C4-2B (cell line): ENCODE measurements at regions not wholly inside any gene's neighbourhood (a gene's known extent, or its start where the extent isn't known, plus 50 kb on each side); places are given as distances from the start of the nearest gene placed in this dataset.

ENCODE experiments used
- H3K27ac ChIP-seq: fragments of 450-650 bp; 2 replicates; pipeline ENCODE4 v1.5.1; 2017
- CTCF ChIP-seq: fragments of 450-650 bp; conservative IDR thresholded peaks from 2 replicates; pipeline ENCODE4 v1.5.1; 2017; ENCODE audit warnings: mild to moderate bottlenecking
- ZFX ChIP-seq: fragments of 450-650 bp; IDR thresholded peaks from 2 replicates; pipeline ENCODE4 v1.6.1; 2017

GRCh38 chr17:37834168-37834567, 89.3 kb upstream of the HNF1B start:
- H3K27ac ChIP-seq, result no peak overlapping the region
- no peak for TF ChIP-seq ZFX
- TF ChIP-seq CTCF, result no peak

DNA sequence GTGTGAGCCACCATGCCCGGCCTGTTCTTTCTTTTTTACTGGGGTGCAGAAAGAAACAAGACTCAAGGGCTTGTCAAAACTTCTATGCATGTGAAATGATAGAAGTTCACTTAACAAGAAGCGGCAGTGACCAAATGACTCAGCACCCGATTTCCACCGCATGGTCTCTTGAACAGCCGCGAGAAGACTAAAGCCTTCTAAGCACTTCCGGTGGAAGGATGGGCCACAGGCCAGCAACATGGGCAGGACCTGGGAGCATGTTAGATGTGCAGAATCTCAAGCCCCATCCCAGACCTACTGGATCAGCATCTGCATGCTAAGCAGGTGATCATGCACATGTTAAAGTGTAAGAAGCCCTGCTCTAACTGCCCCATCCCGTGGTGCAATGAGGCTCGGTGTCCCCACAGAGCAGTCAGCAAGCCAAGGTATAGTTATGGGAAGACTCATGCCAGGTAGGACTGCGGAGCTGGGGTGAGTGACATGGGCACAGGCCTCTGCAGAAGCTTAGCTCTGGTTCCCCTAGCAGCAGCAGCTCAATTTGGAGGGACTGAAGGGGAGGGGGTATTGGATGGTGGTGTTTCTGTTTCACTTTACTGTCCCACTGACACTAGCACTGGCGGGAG, 88.5 kb upstream of the HNF1B start:
- TF ChIP-seq ZFX (no peak), CTCF (no peak)

DNA sequence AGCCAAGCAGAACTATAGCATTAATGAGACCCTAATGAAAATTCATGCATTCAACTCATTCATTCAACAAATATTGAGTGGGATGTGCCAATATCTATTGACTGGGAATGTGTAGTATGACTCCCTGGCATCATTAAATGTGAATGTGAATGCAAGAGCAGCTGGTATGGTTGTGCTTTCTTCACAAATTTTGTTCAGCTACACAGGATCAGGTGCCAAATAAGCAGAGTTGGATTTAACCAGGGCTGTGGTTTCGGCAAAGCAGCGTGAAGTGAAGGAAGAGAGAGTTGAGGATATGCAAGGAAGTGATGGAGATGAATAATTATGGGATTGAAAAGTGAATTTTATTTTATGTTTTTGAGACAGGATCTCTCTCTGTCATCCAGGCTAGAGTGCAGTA, 87.1 kb upstream of the HNF1B start:
- TF ChIP-seq CTCF (no peak), ZFX (no peak)
- no peak overlapping the region for H3K27ac ChIP-seq

More for the DNA sequence above, 88.5 kb upstream of the HNF1B start:
- H3K27ac ChIP-seq, result no peak overlapping the region

GRCh38 chr17:37831492-37831891, 86.6 kb upstream of the HNF1B start:
- TF ChIP-seq ZFX (no peak), CTCF (no peak)
- H3K27ac ChIP-seq, result no peak overlapping the region

GRCh38 chr17:37830151-37830993, 85.5 kb upstream of the HNF1B start:
- TF ChIP-seq CTCF (no peak), ZFX (no peak)
- no peak overlapping the region for H3K27ac ChIP-seq

GRCh38 chr17:37829592-37830123, 84.8 kb upstream of the HNF1B start:
- no peak for TF ChIP-seq CTCF
- H3K27ac ChIP-seq, result no peak overlapping the region

GRCh38 chr17:37828651-37829124, 83.8 kb upstream of the HNF1B start:
- H3K27ac ChIP-seq, result no peak overlapping the region
- TF ChIP-seq ZFX (no peak), CTCF (no peak)
